Ishikawa (cell line): ENCODE measurements at regions not wholly inside any gene's neighbourhood (a gene's known extent, or its start where the extent isn't known, plus 50 kb on each side); places are given as distances from the start of the nearest gene placed in this dataset.

Experiments used
- CEBPB ChIP-seq: IDR thresholded peaks from 2 replicates; pipeline ENCODE4 v1.6.1; 2012
- EP300 ChIP-seq: IDR thresholded peaks from 2 replicates; pipeline ENCODE4 v1.6.1; 2012; ENCODE audit warnings: borderline replicate concordance
- FOXM1 ChIP-seq: IDR thresholded peaks from 2 replicates; pipeline ENCODE4 v1.6.1; 2012; ENCODE audit warnings: low read depth, borderline replicate concordance
- NFIC ChIP-seq: IDR thresholded peaks from 2 replicates; pipeline ENCODE4 v1.6.1; 2012
- RAD21 ChIP-seq: IDR thresholded peaks from 2 replicates; pipeline ENCODE4 v1.6.1; 2012; ENCODE audit warnings: low read depth
- TAF1 ChIP-seq: IDR thresholded peaks from 2 replicates; pipeline ENCODE4 v1.6.1; 2012; ENCODE audit warnings: low read depth, mild to moderate bottlenecking
- TCF12 ChIP-seq: IDR thresholded peaks from 2 replicates; pipeline ENCODE4 v1.6.1; 2012; ENCODE audit warnings: low read depth
- TEAD4 ChIP-seq: IDR thresholded peaks from 2 replicates; pipeline ENCODE4 v1.6.1; 2012
- YY1 ChIP-seq: IDR thresholded peaks from 2 replicates; pipeline ENCODE4 v1.6.1; 2012; ENCODE audit warnings: low read depth
- ZBTB7A ChIP-seq: IDR thresholded peaks from 2 replicates; pipeline ENCODE4 v1.6.1; 2012; ENCODE audit warnings: low read depth
- TF ChIP-seq, protein P1 (sequence below): IDR thresholded peaks from 2 replicates; pipeline ENCODE4 v1.6.1; 2012; ENCODE audit warnings: low read depth, mild to moderate bottlenecking
- TF ChIP-seq, protein P2 (sequence below): IDR thresholded peaks from 2 replicates; pipeline ENCODE4 v1.6.1; 2012
- TF ChIP-seq, protein P3 (sequence below): IDR thresholded peaks from 2 replicates; pipeline ENCODE4 v1.6.1; 2012

DNA sequence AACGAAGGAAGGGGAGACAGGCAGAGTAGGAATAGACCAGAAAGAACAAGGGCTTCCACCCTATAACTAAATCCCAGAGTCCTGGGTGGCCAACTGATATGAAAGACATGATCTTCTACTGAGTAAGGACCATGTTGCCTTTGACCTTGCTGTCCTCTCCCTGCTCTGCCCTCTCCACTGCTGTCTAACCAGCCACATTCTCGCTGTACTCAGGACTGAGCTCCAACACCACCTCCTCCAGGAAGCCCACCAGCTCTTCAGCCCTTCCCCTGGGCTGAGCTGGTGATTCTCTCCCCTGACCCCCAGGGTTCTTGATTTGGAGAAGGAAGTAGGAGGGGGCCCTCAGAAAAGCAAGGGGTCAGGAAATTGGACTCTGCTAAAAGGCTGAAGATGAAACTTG, 159.2 kb downstream of the DICER1 start:
- TF ChIP-seq YY1: no peak
- TF ChIP-seq, protein P1, sequence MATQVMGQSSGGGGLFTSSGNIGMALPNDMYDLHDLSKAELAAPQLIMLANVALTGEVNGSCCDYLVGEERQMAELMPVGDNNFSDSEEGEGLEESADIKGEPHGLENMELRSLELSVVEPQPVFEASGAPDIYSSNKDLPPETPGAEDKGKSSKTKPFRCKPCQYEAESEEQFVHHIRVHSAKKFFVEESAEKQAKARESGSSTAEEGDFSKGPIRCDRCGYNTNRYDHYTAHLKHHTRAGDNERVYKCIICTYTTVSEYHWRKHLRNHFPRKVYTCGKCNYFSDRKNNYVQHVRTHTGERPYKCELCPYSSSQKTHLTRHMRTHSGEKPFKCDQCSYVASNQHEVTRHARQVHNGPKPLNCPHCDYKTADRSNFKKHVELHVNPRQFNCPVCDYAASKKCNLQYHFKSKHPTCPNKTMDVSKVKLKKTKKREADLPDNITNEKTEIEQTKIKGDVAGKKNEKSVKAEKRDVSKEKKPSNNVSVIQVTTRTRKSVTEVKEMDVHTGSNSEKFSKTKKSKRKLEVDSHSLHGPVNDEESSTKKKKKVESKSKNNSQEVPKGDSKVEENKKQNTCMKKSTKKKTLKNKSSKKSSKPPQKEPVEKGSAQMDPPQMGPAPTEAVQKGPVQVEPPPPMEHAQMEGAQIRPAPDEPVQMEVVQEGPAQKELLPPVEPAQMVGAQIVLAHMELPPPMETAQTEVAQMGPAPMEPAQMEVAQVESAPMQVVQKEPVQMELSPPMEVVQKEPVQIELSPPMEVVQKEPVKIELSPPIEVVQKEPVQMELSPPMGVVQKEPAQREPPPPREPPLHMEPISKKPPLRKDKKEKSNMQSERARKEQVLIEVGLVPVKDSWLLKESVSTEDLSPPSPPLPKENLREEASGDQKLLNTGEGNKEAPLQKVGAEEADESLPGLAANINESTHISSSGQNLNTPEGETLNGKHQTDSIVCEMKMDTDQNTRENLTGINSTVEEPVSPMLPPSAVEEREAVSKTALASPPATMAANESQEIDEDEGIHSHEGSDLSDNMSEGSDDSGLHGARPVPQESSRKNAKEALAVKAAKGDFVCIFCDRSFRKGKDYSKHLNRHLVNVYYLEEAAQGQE: no peak
- no peak for TF ChIP-seq TCF12
- no peak for TF ChIP-seq FOXM1
- TF ChIP-seq CEBPB: no peak
- TF ChIP-seq, protein P2, sequence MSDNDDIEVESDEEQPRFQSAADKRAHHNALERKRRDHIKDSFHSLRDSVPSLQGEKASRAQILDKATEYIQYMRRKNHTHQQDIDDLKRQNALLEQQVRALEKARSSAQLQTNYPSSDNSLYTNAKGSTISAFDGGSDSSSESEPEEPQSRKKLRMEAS: no peak
- TF ChIP-seq EP300: no peak
- no peak for TF ChIP-seq RAD21
- no peak for TF ChIP-seq TAF1
- no peak for TF ChIP-seq ZBTB7A
- TF ChIP-seq TEAD4: no peak
- TF ChIP-seq, protein P3, sequence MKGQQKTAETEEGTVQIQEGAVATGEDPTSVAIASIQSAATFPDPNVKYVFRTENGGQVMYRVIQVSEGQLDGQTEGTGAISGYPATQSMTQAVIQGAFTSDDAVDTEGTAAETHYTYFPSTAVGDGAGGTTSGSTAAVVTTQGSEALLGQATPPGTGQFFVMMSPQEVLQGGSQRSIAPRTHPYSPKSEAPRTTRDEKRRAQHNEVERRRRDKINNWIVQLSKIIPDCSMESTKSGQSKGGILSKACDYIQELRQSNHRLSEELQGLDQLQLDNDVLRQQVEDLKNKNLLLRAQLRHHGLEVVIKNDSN: no peak
- TF ChIP-seq NFIC: no peak
